Activated B cell treated with CpG ODN at 0.5 μM for 24 hours (primary cell): ENCODE measurements at regions not wholly inside any gene's neighbourhood (a gene's known extent, or its start where the extent isn't known, plus 50 kb on each side); places are given as distances from the start of the nearest gene placed in this dataset.

Source experiments
- ATAC-seq: fragments of 200-7000 bp; cut with Tn5 transposase; one replicate; pipeline ENCODE4 v1.10.0; 2021; ENCODE audit warnings: low read depth, mild to moderate bottlenecking, moderate library complexity
- CTCF ChIA-PET: fragments of 350-600 bp; sonication (Branson Sonifier 250); formaldehyde crosslinking; loops from one replicate; lab custom pipeline; 2021; ENCODE audit warnings: antibody characterized with exemption; lab: Charles Lee
- POLR2A ChIA-PET: fragments of 350-600 bp; sonication (Branson Sonifier 250); formaldehyde crosslinking; loops from one replicate; lab custom pipeline; 2021; ENCODE audit warnings: antibody characterized with exemption; lab: Charles Lee
- DNase-seq: peaks from one replicate; pipeline ENCODE4 v3.0.0; 2022
- H3K27ac Mint-ChIP-seq: one replicate; pipeline ENCODE4 v1.8.0; 2020; ENCODE audit warnings: mixed read lengths
- H3K27me3 Mint-ChIP-seq: one replicate; pipeline ENCODE4 v1.8.0; 2021; ENCODE audit warnings: mixed read lengths
- H3K36me3 Mint-ChIP-seq: one replicate; pipeline ENCODE4 v1.8.0; 2021; ENCODE audit warnings: low read depth, mixed read lengths
- H3K4me1 Mint-ChIP-seq: one replicate; pipeline ENCODE4 v1.8.0; 2021; ENCODE audit warnings: mixed read lengths
- H3K4me3 Mint-ChIP-seq: one replicate; pipeline ENCODE4 v1.8.0; 2020; ENCODE audit warnings: mild to moderate bottlenecking, mixed read lengths
- H3K9me3 Mint-ChIP-seq: one replicate; pipeline ENCODE4 v1.8.0; 2020; ENCODE audit warnings: mixed read lengths
- CTCF ChIP-seq: fragments of 200-600 bp; IDR thresholded peaks from one replicate; pipeline ENCODE4 v1.8.0; 2022; ENCODE audit warnings: antibody characterized with exemption, mild to moderate bottlenecking
- intact Hi-C: fragments of 100-400 bp; cut with micrococcal nuclease; formaldehyde crosslinking; loops from one replicate; pipeline ENCODE4 v1.15.1; 2024

GRCh38 chr6:9360881-9361280, 925.5 kb upstream of the SLC35B3 start:
- ChIA-PET CTCF (no interaction called here), POLR2A (no interaction called here)
- H3K9me3 Mint-ChIP-seq, result peaks cover 10% of the 10 kb centered on the region
- TF ChIP-seq CTCF, result no peak
- intact Hi-C loops, result no loop called here
- ATAC-seq, result no peak
- H3K36me3 Mint-ChIP-seq, result no peaks in the 10 kb centered on the region
- H3K4me3 Mint-ChIP-seq, result no peak overlapping the region
- no peak for DNase-seq
- no peaks in the 10 kb centered on the region for H3K27me3 Mint-ChIP-seq
- H3K27ac Mint-ChIP-seq, result no peak overlapping the region
- no peaks in the 10 kb centered on the region for H3K4me1 Mint-ChIP-seq

GRCh38 chr6:9347608-9348007, 912.3 kb upstream of the SLC35B3 start:
- POLR2A ChIA-PET, result no interaction called here
- ATAC-seq, result no peak
- intact Hi-C loops, result no loop called here
- Mint-ChIP-seq H3K4me3 (no peak overlapping the region), H3K36me3 (no peaks in the 10 kb centered on the region), H3K9me3 (no peaks in the 10 kb centered on the region), H3K27me3 (no peaks in the 10 kb centered on the region), H3K4me1 (no peaks in the 10 kb centered on the region), H3K27ac (no peak overlapping the region)
- CTCF ChIA-PET, result no interaction called here
- no peak for TF ChIP-seq CTCF
- DNase-seq, result no peak

GRCh38 chr6:9346923-9347322, 911.6 kb upstream of the SLC35B3 start:
- no peak for ATAC-seq
- Mint-ChIP-seq H3K4me1 (no peaks in the 10 kb centered on the region), H3K27ac (no peak overlapping the region), H3K36me3 (no peaks in the 10 kb centered on the region), H3K27me3 (no peaks in the 10 kb centered on the region), H3K9me3 (no peaks in the 10 kb centered on the region), H3K4me3 (no peak overlapping the region)
- ChIA-PET CTCF (no interaction called here), POLR2A (no interaction called here)
- no peak for TF ChIP-seq CTCF
- intact Hi-C loops, result no loop called here
- no peak for DNase-seq

GRCh38 chr6:9335431-9335830, 900.1 kb upstream of the SLC35B3 start:
- H3K4me3 Mint-ChIP-seq, result no peak overlapping the region
- intact Hi-C loops, result no loop called here
- no peak for ATAC-seq
- POLR2A ChIA-PET, result no interaction called here
- H3K27me3 Mint-ChIP-seq, result no peaks in the 10 kb centered on the region
- no peak for DNase-seq
- peaks cover 4% of the 10 kb centered on the region for H3K9me3 Mint-ChIP-seq
- TF ChIP-seq CTCF, result no peak
- H3K4me1 Mint-ChIP-seq, result no peaks in the 10 kb centered on the region
- CTCF ChIA-PET, result no interaction called here
- no peaks in the 10 kb centered on the region for H3K36me3 Mint-ChIP-seq
- no peak overlapping the region for H3K27ac Mint-ChIP-seq

- Mint-ChIP-seq H3K27me3 (no peaks in the 10 kb centered on the region), H3K27ac (no peak overlapping the region)
Measured at GRCh38 chr6:9334979-9335378, 899.6 kb upstream of the SLC35B3 start.

More at GRCh38 chr6:9334979-9335378, 899.6 kb upstream of the SLC35B3 start:
- DNase-seq, result no peak
- intact Hi-C loops, result no loop called here
- POLR2A ChIA-PET, result no interaction called here
- Mint-ChIP-seq H3K4me3 (no peak overlapping the region), H3K4me1 (no peaks in the 10 kb centered on the region), H3K9me3 (peaks cover 4% of the 10 kb centered on the region), H3K36me3 (no peaks in the 10 kb centered on the region)
- no peak for TF ChIP-seq CTCF
- no peak for ATAC-seq
- CTCF ChIA-PET, result no interaction called here
